GM23338 (cell line): ENCODE measurements at regions not wholly inside any gene's neighbourhood (a gene's known extent, or its start where the extent isn't known, plus 50 kb on each side); places are given as distances from the start of the nearest gene placed in this dataset.

Source experiments
- ATAC-seq: fragments of 200-7000 bp; cut with Tn5 transposase; 3 replicates; pipeline ENCODE4 v1.9.1; 2020
- DNase-seq: peaks from one replicate; pipeline ENCODE4 v3.0.0-alpha.2; 2015; ENCODE audit warnings: low spot score
- H2AFZ ChIP-seq: fragments of 200-600 bp; sonication (generic); 2 replicates; pipeline ENCODE4 v1.8.0; 2016; ENCODE audit warnings: antibody characterized with exemption, mild to moderate bottlenecking, moderate library complexity
- H3F3A ChIP-seq: fragments of 200-600 bp; sonication (generic); replicated peaks from 2 replicates; pipeline ENCODE4 v1.8.0; 2017; ENCODE audit warnings: antibody characterized with exemption, mixed run types, low read depth
- H3K27ac ChIP-seq: fragments of 200-600 bp; sonication (generic); 2 replicates; pipeline ENCODE4 v1.6.1; 2016; ENCODE audit warnings: low read depth
- H3K27me3 ChIP-seq: fragments of 200-600 bp; sonication (generic); 2 replicates; pipeline ENCODE4 v1.8.0; 2016; ENCODE audit warnings: mild to moderate bottlenecking, mixed run types, moderate library complexity; ENCODE audit not compliant: insufficient read depth
- H3K36me3 ChIP-seq: fragments of 200-600 bp; sonication (generic); 2 replicates; pipeline ENCODE4 v1.8.0; 2016; ENCODE audit warnings: mild to moderate bottlenecking; ENCODE audit not compliant: insufficient read depth
- H3K4me1 ChIP-seq: fragments of 200-600 bp; sonication (generic); 2 replicates; pipeline ENCODE4 v1.8.0; 2016; ENCODE audit warnings: mild to moderate bottlenecking, moderate library complexity; ENCODE audit not compliant: insufficient read depth
- H3K4me2 ChIP-seq: fragments of 200-600 bp; sonication (generic); 2 replicates; pipeline ENCODE4 v1.7.1; 2017; ENCODE audit warnings: mixed run types
- H3K4me3 ChIP-seq: fragments of 200-600 bp; sonication (generic); 2 replicates; pipeline ENCODE4 v1.6.1; 2016; ENCODE audit warnings: mixed run types
- H3K79me2 ChIP-seq: fragments of 200-600 bp; sonication (generic); replicated peaks from 2 replicates; pipeline ENCODE4 v1.8.0; 2017; ENCODE audit warnings: mild to moderate bottlenecking; ENCODE audit not compliant: insufficient read depth
- H3K9me2 ChIP-seq: fragments of 200-600 bp; sonication (generic); 2 replicates; pipeline ENCODE4 v1.8.0; 2017; ENCODE audit not compliant: insufficient read depth
- H4K20me1 ChIP-seq: fragments of 200-600 bp; sonication (generic); replicated peaks from 2 replicates; pipeline ENCODE4 v1.8.0; 2017; ENCODE audit warnings: mild to moderate bottlenecking; ENCODE audit not compliant: insufficient read depth
- H3K27ac Mint-ChIP-seq: 2 replicates; pipeline ENCODE4 v1.8.0; 2020; ENCODE audit warnings: inconsistent platforms, mild to moderate bottlenecking, moderate library complexity, mixed read lengths
- H3K27me3 Mint-ChIP-seq: 3 replicates; pipeline ENCODE4 v1.8.0; 2022; ENCODE audit warnings: low read depth, mild to moderate bottlenecking, moderate library complexity, mixed read lengths, inconsistent platforms; ENCODE audit not compliant: insufficient read depth, poor library complexity
- H3K36me3 Mint-ChIP-seq: 3 replicates; pipeline ENCODE4 v1.8.0; 2021; ENCODE audit warnings: low read depth, mild to moderate bottlenecking, inconsistent platforms, moderate library complexity, mixed read lengths
- H3K4me1 Mint-ChIP-seq: 3 replicates; pipeline ENCODE4 v1.8.0; 2020; ENCODE audit warnings: mild to moderate bottlenecking, inconsistent platforms, mixed read lengths
- H3K4me3 Mint-ChIP-seq: 3 replicates; pipeline ENCODE4 v1.8.0; 2021; ENCODE audit warnings: moderate library complexity, mild to moderate bottlenecking, inconsistent platforms, mixed read lengths
- H3K9me3 Mint-ChIP-seq: 3 replicates; pipeline ENCODE4 v1.8.0; 2020; ENCODE audit warnings: moderate library complexity, mild to moderate bottlenecking, inconsistent platforms, mixed read lengths
- CREB1 ChIP-seq: fragments of 250-450 bp; sonication (Bioruptor Pico); IDR thresholded peaks from 2 replicates; pipeline ENCODE4 v1.5.0; 2020; ENCODE audit warnings: low read depth, mild to moderate bottlenecking, moderate library complexity
- EZH2 ChIP-seq: fragments of 200-600 bp; sonication (generic); IDR thresholded peaks from one replicate; pipeline ENCODE4 v1.8.0; 2017; ENCODE audit warnings: antibody characterized with exemption, mild to moderate bottlenecking, low read depth; ENCODE audit not compliant: unreplicated experiment
- EZH2phosphoT487 ChIP-seq: fragments of 200-600 bp; sonication (generic); IDR thresholded peaks from one replicate; pipeline ENCODE4 v1.8.1; 2018; ENCODE audit warnings: antibody characterized with exemption; ENCODE audit not compliant: unreplicated experiment
- JUNB ChIP-seq: IDR thresholded peaks from one replicate; pipeline ENCODE4 v1.6.1; 2016; ENCODE audit warnings: antibody characterized with exemption; ENCODE audit not compliant: unreplicated experiment
- NANOG ChIP-seq: IDR thresholded peaks from 2 replicates; pipeline ENCODE4 v1.6.1; 2016; ENCODE audit warnings: antibody characterized with exemption, borderline replicate concordance
- POLR2AphosphoS5 ChIP-seq: IDR thresholded peaks from 2 replicates; pipeline ENCODE4 v1.6.1; 2016; ENCODE audit warnings: antibody characterized with exemption, low read depth
- STAT1 ChIP-seq: IDR thresholded peaks from one replicate; pipeline ENCODE4 v1.6.1; 2016; ENCODE audit warnings: antibody characterized with exemption; ENCODE audit not compliant: unreplicated experiment
- ZNF114 ChIP-seq: fragments of 250-450 bp; sonication (Bioruptor Pico); IDR thresholded peaks from 2 replicates; pipeline ENCODE4 v1.5.0; 2020; ENCODE audit warnings: mild to moderate bottlenecking, moderate library complexity
- ZNF331 ChIP-seq: fragments of 250-450 bp; sonication (Bioruptor Pico); IDR thresholded peaks from 2 replicates; pipeline ENCODE4 v1.5.0; 2020; ENCODE audit warnings: low read depth, mild to moderate bottlenecking, moderate library complexity
- TF ChIP-seq, protein P1 (sequence below), 2 experiments: fragments of 200-600 bp in 1 of 2; sonication (generic) in 1 of 2; conservative IDR thresholded peaks; 2 replicates each; pipeline versions ENCODE4 v1.5.1 to v1.6.1; 2016 to 2017; ENCODE audit warnings: antibody characterized with exemption in 2 of 2, low read depth in 2 of 2, mild to moderate bottlenecking in 2 of 2, moderate library complexity in 1 of 2
- TF ChIP-seq, protein P2 (sequence below): fragments of 250-450 bp; sonication (Bioruptor Pico); IDR thresholded peaks from 2 replicates; pipeline ENCODE4 v1.5.0; 2020; ENCODE audit warnings: mild to moderate bottlenecking, moderate library complexity
- TF ChIP-seq, protein P3 (sequence below): IDR thresholded peaks from 2 replicates; pipeline ENCODE4 v1.6.1; 2016; ENCODE audit warnings: antibody characterized with exemption
- TF ChIP-seq, protein P4 (sequence below): IDR thresholded peaks from one replicate; pipeline ENCODE4 v1.6.1; 2018; ENCODE audit warnings: antibody characterized with exemption; ENCODE audit not compliant: unreplicated experiment

DNA sequence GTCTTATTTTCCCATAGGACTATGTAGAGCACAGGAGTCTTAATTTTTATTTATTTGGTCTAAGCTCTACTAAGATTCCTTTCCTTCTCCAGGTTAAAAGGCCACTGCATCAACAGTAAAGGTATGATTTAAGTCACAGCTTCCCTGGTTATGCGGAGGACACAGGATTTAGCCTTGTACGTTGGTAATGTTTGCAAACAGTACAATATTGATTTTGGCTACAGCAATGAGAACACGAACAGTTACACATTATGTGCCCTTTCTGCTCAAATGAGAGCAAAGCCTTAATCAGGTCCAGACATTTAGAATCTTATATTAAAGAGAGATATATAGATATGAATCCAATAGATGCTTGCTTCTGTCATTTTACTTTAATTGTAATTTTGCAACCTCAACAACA, 264.0 kb downstream of the NUF2 start:
- no peaks in the 10 kb centered on the region for H4K20me1 ChIP-seq
- H3K4me1 Mint-ChIP-seq, result peaks cover 14% of the 10 kb centered on the region
- H3K27ac ChIP-seq, result no peak overlapping the region
- H3K4me3 Mint-ChIP-seq, result no peak overlapping the region
- no peak overlapping the region for H3K27ac Mint-ChIP-seq
- H3K4me1 ChIP-seq, result peaks cover 13% of the 10 kb centered on the region
- H3K9me2 ChIP-seq, result peaks cover 15% of the 10 kb centered on the region
- H3K4me2 ChIP-seq, result no peak overlapping the region
- no peaks in the 10 kb centered on the region; the same call in 2 of the 3 replicates for H3K36me3 Mint-ChIP-seq
- H3K27me3 ChIP-seq, result no peaks in the 10 kb centered on the region
- H2AFZ ChIP-seq, result no peak overlapping the region
- H3K27me3 Mint-ChIP-seq, result peaks cover 3% of the 10 kb centered on the region
- no peaks in the 10 kb centered on the region for H3F3A ChIP-seq
- DNase-seq (no peak), ATAC-seq (no peak)
- H3K36me3 ChIP-seq, result no peaks in the 10 kb centered on the region
- H3K9me3 Mint-ChIP-seq, result no peaks in the 10 kb centered on the region
- TF ChIP-seq ZNF114 (no peak), NANOG (no peak), CREB1 (no peak), STAT1 (no peak), ZNF331 (CRISPR knock-in tag) (no peak), JUNB (no peak), EZH2phosphoT487 (no peak), EZH2 (no peak), POLR2AphosphoS5 (no peak)
- TF ChIP-seq, protein P1, sequence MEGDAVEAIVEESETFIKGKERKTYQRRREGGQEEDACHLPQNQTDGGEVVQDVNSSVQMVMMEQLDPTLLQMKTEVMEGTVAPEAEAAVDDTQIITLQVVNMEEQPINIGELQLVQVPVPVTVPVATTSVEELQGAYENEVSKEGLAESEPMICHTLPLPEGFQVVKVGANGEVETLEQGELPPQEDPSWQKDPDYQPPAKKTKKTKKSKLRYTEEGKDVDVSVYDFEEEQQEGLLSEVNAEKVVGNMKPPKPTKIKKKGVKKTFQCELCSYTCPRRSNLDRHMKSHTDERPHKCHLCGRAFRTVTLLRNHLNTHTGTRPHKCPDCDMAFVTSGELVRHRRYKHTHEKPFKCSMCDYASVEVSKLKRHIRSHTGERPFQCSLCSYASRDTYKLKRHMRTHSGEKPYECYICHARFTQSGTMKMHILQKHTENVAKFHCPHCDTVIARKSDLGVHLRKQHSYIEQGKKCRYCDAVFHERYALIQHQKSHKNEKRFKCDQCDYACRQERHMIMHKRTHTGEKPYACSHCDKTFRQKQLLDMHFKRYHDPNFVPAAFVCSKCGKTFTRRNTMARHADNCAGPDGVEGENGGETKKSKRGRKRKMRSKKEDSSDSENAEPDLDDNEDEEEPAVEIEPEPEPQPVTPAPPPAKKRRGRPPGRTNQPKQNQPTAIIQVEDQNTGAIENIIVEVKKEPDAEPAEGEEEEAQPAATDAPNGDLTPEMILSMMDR (conservative IDR thresholded peaks at IDR 0.05; ENCODE audit: low read depth in 2 of 2), result no peak
- TF ChIP-seq, protein P2, sequence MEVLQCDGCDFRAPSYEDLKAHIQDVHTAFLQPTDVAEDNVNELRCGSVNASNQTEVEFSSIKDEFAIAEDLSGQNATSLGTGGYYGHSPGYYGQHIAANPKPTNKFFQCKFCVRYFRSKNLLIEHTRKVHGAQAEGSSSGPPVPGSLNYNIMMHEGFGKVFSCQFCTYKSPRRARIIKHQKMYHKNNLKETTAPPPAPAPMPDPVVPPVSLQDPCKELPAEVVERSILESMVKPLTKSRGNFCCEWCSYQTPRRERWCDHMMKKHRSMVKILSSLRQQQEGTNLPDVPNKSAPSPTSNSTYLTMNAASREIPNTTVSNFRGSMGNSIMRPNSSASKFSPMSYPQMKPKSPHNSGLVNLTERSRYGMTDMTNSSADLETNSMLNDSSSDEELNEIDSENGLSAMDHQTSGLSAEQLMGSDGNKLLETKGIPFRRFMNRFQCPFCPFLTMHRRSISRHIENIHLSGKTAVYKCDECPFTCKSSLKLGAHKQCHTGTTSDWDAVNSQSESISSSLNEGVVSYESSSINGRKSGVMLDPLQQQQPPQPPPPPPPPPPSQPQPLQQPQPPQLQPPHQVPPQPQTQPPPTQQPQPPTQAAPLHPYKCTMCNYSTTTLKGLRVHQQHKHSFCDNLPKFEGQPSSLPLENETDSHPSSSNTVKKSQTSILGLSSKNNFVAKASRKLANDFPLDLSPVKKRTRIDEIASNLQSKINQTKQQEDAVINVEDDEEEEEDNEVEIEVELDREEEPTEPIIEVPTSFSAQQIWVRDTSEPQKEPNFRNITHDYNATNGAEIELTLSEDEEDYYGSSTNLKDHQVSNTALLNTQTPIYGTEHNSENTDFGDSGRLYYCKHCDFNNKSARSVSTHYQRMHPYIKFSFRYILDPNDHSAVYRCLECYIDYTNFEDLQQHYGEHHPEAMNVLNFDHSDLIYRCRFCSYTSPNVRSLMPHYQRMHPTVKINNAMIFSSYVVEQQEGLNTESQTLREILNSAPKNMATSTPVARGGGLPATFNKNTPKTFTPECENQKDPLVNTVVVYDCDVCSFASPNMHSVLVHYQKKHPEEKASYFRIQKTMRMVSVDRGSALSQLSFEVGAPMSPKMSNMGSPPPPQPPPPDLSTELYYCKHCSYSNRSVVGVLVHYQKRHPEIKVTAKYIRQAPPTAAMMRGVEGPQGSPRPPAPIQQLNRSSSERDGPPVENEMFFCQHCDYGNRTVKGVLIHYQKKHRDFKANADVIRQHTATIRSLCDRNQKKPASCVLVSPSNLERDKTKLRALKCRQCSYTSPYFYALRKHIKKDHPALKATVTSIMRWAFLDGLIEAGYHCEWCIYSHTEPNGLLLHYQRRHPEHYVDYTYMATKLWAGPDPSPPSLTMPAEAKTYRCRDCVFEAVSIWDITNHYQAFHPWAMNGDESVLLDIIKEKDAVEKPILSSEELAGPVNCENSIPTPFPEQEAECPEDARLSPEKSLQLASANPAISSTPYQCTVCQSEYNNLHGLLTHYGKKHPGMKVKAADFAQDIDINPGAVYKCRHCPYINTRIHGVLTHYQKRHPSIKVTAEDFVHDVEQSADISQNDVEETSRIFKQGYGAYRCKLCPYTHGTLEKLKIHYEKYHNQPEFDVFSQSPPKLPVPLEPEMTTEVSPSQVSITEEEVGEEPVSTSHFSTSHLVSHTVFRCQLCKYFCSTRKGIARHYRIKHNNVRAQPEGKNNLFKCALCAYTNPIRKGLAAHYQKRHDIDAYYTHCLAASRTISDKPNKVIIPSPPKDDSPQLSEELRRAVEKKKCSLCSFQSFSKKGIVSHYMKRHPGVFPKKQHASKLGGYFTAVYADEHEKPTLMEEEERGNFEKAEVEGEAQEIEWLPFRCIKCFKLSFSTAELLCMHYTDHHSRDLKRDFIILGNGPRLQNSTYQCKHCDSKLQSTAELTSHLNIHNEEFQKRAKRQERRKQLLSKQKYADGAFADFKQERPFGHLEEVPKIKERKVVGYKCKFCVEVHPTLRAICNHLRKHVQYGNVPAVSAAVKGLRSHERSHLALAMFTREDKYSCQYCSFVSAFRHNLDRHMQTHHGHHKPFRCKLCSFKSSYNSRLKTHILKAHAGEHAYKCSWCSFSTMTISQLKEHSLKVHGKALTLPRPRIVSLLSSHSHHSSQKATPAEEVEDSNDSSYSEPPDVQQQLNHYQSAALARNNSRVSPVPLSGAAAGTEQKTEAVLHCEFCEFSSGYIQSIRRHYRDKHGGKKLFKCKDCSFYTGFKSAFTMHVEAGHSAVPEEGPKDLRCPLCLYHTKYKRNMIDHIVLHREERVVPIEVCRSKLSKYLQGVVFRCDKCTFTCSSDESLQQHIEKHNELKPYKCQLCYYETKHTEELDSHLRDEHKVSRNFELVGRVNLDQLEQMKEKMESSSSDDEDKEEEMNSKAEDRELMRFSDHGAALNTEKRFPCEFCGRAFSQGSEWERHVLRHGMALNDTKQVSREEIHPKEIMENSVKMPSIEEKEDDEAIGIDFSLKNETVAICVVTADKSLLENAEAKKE, result no peak
- TF ChIP-seq, protein P3, sequence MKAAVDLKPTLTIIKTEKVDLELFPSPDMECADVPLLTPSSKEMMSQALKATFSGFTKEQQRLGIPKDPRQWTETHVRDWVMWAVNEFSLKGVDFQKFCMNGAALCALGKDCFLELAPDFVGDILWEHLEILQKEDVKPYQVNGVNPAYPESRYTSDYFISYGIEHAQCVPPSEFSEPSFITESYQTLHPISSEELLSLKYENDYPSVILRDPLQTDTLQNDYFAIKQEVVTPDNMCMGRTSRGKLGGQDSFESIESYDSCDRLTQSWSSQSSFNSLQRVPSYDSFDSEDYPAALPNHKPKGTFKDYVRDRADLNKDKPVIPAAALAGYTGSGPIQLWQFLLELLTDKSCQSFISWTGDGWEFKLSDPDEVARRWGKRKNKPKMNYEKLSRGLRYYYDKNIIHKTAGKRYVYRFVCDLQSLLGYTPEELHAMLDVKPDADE, result no peak
- TF ChIP-seq, protein P4, sequence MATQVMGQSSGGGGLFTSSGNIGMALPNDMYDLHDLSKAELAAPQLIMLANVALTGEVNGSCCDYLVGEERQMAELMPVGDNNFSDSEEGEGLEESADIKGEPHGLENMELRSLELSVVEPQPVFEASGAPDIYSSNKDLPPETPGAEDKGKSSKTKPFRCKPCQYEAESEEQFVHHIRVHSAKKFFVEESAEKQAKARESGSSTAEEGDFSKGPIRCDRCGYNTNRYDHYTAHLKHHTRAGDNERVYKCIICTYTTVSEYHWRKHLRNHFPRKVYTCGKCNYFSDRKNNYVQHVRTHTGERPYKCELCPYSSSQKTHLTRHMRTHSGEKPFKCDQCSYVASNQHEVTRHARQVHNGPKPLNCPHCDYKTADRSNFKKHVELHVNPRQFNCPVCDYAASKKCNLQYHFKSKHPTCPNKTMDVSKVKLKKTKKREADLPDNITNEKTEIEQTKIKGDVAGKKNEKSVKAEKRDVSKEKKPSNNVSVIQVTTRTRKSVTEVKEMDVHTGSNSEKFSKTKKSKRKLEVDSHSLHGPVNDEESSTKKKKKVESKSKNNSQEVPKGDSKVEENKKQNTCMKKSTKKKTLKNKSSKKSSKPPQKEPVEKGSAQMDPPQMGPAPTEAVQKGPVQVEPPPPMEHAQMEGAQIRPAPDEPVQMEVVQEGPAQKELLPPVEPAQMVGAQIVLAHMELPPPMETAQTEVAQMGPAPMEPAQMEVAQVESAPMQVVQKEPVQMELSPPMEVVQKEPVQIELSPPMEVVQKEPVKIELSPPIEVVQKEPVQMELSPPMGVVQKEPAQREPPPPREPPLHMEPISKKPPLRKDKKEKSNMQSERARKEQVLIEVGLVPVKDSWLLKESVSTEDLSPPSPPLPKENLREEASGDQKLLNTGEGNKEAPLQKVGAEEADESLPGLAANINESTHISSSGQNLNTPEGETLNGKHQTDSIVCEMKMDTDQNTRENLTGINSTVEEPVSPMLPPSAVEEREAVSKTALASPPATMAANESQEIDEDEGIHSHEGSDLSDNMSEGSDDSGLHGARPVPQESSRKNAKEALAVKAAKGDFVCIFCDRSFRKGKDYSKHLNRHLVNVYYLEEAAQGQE, result no peak
- H3K4me3 ChIP-seq, result no peak overlapping the region
- H3K79me2 ChIP-seq, result no peaks in the 10 kb centered on the region
